T-helper 2 cell treated with Interferon-gamma antibody and Interleukin-4, amounts not matched to agents 100 ng/mL and 5 ng/mL, for 36 hours (primary cell): ENCODE measurements at regions not wholly inside any gene's neighbourhood (a gene's known extent, or its start where the extent isn't known, plus 50 kb on each side); places are given as distances from the start of the nearest gene placed in this dataset.

Source experiments
- intact Hi-C: fragments of 100-400 bp; cut with micrococcal nuclease; formaldehyde crosslinking; loops from one replicate; pipeline ENCODE4 v1.15.1; 2023

DNA sequence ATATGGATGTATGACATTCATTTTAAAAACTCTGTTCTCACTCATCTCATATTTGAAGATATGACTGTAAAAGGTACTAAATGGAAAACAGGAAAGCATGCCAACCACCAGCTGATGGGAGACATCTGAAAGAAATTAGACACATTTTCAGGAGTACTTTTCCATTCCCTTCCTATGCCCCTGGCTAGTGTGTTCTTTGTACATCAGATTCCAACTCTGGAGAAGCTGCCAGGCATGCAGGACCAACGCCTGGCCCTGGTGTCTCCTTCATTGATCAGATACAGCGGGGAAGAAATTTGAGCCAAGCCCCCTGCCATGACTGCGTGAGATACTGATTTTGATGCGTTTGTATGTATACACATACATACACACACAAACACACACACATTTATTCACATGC lies 599.0 kb upstream of the SYT4 start:
- intact Hi-C loops, result no loop called here

GRCh38 chr18:43876748-43877147 lies 599.5 kb upstream of the SYT4 start:
- intact Hi-C loops, result no loop called here

GRCh38 chr18:43877616-43878321 lies 600.5 kb upstream of the SYT4 start:
- intact Hi-C loops, result no loop called here

DNA sequence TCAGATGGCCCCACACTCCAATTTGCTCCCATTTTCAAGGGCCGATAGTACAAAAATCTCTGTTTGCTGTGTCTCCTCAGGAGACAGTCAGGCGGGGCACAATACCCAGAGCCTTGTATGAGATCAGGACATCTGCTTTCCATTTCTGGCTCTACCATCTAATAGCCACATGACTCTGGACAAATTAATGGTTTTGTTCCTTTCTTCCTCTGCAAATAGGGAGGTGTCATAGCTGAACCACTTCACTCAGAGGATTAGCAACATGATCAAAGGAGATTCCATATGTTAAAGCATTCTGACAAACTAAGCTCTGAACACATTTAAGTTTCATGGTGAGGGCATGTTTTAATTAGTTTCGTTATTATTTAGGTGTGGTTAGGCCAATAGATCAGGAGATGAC lies 602.1 kb upstream of the SYT4 start:
- intact Hi-C loops, result no loop called here

GRCh38 chr18:43882358-43883055 lies 605.2 kb upstream of the SYT4 start:
- intact Hi-C loops, result no loop called here

DNA sequence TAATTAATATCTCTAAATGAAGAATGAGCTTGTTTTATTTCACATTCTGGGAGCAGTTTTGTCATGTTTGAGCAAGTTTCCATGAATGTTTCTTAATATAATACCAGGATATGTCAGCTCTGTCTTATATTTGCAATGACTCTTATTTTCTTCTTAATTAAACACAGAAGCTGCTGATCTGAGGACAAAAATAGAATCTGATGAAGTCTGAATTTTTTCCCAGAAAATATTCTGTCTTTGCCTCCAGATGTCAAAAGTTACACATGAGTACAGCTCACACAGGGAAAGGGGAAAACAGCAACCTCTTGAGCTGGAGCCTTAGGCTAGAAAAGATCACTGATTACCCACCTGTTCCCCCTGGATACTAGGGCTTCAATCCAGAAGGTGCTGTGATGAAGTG lies 606.6 kb upstream of the SYT4 start:
- intact Hi-C loops, result no loop called here

GRCh38 chr18:43886341-43886740 lies 609.1 kb upstream of the SYT4 start:
- intact Hi-C loops, result no loop called here

GRCh38 chr18:43887491-43887890 lies 610.2 kb upstream of the SYT4 start:
- intact Hi-C loops, result no loop called here

DNA sequence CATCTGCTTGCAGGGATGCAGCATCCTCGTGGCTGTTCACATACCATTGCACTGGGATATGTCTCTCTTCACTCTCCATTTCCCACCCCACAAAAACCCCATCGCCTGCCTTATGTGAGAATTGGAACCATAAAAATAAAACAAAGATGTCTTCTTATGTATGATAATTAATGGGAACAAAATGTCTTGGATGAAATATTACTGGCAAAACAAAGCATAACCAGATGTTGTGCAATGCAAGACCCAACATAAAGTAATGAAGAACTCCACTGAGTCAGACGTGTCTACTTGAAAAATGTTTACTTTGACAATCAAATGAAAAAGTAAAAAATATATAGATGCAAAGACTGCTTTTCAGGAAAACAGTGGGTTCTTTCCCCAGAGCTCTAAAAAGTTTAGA lies 611.3 kb upstream of the SYT4 start:
- intact Hi-C loops, result no loop called here

GRCh38 chr18:43893001-43893637 lies 615.8 kb upstream of the SYT4 start:
- intact Hi-C loops, result no loop called here

GRCh38 chr18:43904209-43904837 lies 627.0 kb upstream of the SYT4 start:
- intact Hi-C loops, result no loop called here

- intact Hi-C loops, result no loop called here
These were observed 636.7 kb upstream of the SYT4 start for GRCh38 chr18:43914018-43914417.

DNA sequence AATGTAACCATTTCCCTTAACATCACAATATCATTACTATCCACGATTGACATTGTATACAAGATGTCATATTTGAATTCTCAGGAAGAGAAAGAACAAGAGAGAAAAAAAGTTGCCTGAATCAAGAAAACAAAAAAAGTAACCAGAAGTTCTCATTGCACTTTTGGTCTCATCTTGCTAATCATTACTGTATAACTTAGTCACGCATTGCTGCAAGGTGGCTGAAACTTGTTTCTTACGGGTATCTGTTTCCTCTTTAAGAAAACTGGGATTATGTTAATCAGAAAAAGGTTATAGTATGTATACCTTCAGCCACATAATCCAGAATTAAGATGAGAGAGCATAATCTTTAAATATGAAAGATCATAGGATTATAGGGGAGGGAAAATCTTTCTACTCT lies 639.7 kb upstream of the SYT4 start:
- intact Hi-C loops, result no loop called here

- intact Hi-C loops, result no loop called here
These were observed 640.2 kb upstream of the SYT4 start for GRCh38 chr18:43917520-43917919.

GRCh38 chr18:43919551-43919950 lies 642.3 kb upstream of the SYT4 start:
- intact Hi-C loops, result no loop called here

- intact Hi-C loops, result no loop called here
These were observed 654.1 kb upstream of the SYT4 start for GRCh38 chr18:43931439-43931838.

DNA sequence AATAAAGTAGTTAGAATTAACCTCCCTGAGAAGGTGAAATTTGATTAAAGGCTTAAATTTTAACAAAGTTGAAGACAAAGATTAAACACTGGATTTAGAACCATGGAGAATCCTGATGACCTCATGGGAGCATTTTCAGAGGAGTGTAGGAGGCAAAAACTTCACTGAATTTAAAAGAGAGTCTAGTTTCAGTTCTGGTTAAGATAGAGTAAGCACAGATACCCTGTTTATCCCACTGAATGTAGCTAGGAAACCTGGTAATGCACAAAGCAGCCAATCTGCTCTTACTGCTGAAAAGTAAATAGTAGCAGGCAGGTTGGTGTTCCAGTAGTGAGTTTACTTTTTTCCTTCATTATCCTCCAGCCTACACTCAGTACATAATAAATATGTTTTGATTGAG lies 654.9 kb upstream of the SYT4 start:
- intact Hi-C loops, result no loop called here

- intact Hi-C loops, result no loop called here
These were observed 655.9 kb upstream of the SYT4 start for GRCh38 chr18:43933177-43933576.

GRCh38 chr18:43934322-43934721 lies 657.0 kb upstream of the SYT4 start:
- intact Hi-C loops, result no loop called here

DNA sequence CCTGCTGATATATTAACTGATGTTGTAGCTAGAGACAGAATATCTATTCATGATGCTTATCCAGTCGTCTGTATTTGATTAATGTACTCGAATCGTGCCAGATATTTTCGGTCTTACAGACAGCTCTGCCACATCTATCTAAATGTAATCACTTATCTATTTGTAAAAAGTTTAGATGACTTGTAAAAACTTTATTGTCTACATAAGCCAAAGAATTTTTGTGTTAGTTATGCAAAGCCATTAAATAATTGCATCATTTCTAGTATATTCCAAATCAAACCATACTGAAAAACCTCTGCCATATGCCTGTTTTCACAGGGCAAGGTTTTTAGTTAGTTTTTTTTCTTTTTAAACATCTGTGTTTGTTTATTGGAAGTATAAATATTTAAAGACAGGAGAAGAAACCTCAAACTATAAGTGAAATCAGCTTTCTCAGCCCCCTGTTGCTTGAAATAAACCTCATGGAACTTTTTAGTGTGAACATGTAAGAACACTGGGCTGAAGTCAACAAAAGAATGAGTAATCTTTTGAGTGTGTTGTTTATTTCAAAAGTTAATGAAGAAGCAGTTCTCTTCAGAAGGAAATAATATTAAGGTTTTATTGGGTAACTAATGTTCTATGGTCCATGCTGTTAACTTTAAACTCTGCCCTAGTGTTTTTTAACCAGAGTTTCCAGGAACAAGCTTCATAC lies 657.6 kb upstream of the SYT4 start:
- intact Hi-C loops, result no loop called here

GRCh38 chr18:43936176-43936575 lies 658.9 kb upstream of the SYT4 start:
- intact Hi-C loops, result no loop called here

GRCh38 chr18:43949291-43949690 lies 672.0 kb upstream of the SYT4 start:
- intact Hi-C loops, result no loop called here
